Gastroesophageal sphincter (tissue), 4 donors: ENCODE measurements at regions not wholly inside any gene's neighbourhood (a gene's known extent, or its start where the extent isn't known, plus 50 kb on each side); places are given as distances from the start of the nearest gene placed in this dataset.

Experiments
- ATAC-seq: fragments of 150-250 bp; one replicate; pipeline ENCODE4 v1.9.1; 2016; ENCODE audit warnings: mild to moderate bottlenecking, moderate library complexity
- H3K27ac ChIP-seq, 4 donors: fragments of 200-600 bp; sonication (generic) in 3 of 4; 1 replicate in 3 of 4; 2 replicates in 1 of 4; pipeline ENCODE4 v1.5.1; 2016 to 2019
- H3K27me3 ChIP-seq: fragments of 200-600 bp; sonication (generic); one replicate; pipeline ENCODE4 v1.5.1; 2019
- H3K36me3 ChIP-seq, 2 donors: fragments of 200-600 bp; sonication (generic); one replicate each; pipeline ENCODE4 v1.5.1; 2019; ENCODE audit warnings: control low read depth in 1 of 2
- H3K4me1 ChIP-seq, 3 donors: fragments of 200-600 bp; sonication (generic); 1 replicate in 2 of 3; 2 replicates in 1 of 3; pipeline ENCODE4 v1.5.1; 2016 to 2019; ENCODE audit warnings: control low read depth in 2 of 3
- H3K4me3 ChIP-seq, 2 donors: fragments of 200-600 bp; sonication (generic); one replicate each; pipeline ENCODE4 v1.5.1; 2019; ENCODE audit warnings: mild to moderate bottlenecking in 1 of 2, moderate library complexity in 1 of 2
- H3K9me3 ChIP-seq, 3 donors: fragments of 200-600 bp; sonication (generic); one replicate each; pipeline ENCODE4 v1.5.1; 2017 to 2019; ENCODE audit warnings: control low read depth in 2 of 3
- EP300 ChIP-seq: sonication (generic); formaldehyde crosslinking; IDR thresholded peaks from one replicate; pipeline ENCODE4 v1.6.1; 2017; ENCODE audit warnings: antibody characterized with exemption, mild to moderate bottlenecking
- POLR2A ChIP-seq, 2 donors: fragments of 450-650 bp; IDR thresholded peaks; one replicate each; pipeline ENCODE4 v1.6.1; 2017; ENCODE audit warnings: antibody characterized with exemption in 2 of 2, mild to moderate bottlenecking in 2 of 2, moderate library complexity in 1 of 2
- POLR2AphosphoS5 ChIP-seq: sonication (generic); formaldehyde crosslinking; IDR thresholded peaks from one replicate; pipeline ENCODE4 v1.6.1; 2017; ENCODE audit warnings: antibody characterized with exemption
- WGBS, 2 donors: methylation state at CpG; one replicate each; pipeline ENCODE4 v1.1.5; 2018; ENCODE audit warnings: low coverage in 1 of 2; 5-methylcytosine and 5-hydroxymethylcytosine counted together
- TF ChIP-seq, protein P1 (sequence below), 4 experiments: fragments of 200-600 bp in 2 of 4; fragments of 450-650 bp in 2 of 4; sonication (generic) in 1 of 4; IDR thresholded peaks; one replicate each; pipeline ENCODE4 v1.5.1; 2017 to 2019; ENCODE audit warnings: antibody characterized with exemption in 4 of 4, mild to moderate bottlenecking in 2 of 4, moderate library complexity in 2 of 4

DNA sequence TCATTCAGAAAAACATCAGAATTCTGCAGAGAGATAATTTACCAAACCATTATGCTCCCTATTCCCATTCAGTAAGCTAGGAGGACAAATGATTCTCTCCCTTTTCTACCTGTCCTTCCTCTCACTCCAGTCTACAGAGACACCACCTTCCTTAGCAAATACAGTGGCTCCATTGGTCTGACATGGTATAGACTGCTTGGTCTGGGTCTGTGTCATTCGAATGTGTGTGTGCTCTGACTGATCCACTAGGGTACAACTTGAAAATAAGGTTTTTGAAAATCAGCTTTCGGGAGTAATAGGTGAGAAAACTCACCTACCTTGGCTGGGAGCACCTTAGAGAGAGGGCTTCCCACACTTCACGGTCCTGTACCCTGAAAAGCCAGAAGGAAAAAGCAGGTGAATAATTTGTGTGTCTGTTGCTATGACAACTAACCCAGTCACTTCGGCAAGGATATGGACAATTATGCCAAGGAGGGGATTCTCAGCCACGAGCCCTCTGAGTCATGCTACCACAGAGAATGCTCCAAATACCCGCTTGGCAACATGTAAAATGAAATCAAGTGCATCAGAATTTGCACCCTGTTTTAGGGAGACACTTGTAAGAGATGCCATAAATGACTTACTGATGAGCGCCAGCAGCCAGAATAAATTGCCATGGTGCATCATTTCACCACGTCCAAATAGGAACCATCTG, 114.5 kb upstream of the PRKCQ start:
- Histone ChIP-seq H3K4me3 (no peak overlapping the region), H3K27ac (no peak overlapping the region), H3K27me3 (no peaks in the 10 kb centered on the region), H3K9me3 (no peaks in the 10 kb centered on the region), H3K36me3 (no peaks in the 10 kb centered on the region), H3K4me1 (no peaks in the 10 kb centered on the region)
- no peak for ATAC-seq
- TF ChIP-seq, protein P1, sequence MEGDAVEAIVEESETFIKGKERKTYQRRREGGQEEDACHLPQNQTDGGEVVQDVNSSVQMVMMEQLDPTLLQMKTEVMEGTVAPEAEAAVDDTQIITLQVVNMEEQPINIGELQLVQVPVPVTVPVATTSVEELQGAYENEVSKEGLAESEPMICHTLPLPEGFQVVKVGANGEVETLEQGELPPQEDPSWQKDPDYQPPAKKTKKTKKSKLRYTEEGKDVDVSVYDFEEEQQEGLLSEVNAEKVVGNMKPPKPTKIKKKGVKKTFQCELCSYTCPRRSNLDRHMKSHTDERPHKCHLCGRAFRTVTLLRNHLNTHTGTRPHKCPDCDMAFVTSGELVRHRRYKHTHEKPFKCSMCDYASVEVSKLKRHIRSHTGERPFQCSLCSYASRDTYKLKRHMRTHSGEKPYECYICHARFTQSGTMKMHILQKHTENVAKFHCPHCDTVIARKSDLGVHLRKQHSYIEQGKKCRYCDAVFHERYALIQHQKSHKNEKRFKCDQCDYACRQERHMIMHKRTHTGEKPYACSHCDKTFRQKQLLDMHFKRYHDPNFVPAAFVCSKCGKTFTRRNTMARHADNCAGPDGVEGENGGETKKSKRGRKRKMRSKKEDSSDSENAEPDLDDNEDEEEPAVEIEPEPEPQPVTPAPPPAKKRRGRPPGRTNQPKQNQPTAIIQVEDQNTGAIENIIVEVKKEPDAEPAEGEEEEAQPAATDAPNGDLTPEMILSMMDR (IDR thresholded peaks at IDR 0.05), result no peak
- TF ChIP-seq POLR2AphosphoS5 (no peak), EP300 (no peak), POLR2A (IDR thresholded peaks at IDR 0.05) (no peak)
- 84 to 93% methylated on average over 5 to 7 of the region's 8 CpGs for WGBS, 2 donors

DNA sequence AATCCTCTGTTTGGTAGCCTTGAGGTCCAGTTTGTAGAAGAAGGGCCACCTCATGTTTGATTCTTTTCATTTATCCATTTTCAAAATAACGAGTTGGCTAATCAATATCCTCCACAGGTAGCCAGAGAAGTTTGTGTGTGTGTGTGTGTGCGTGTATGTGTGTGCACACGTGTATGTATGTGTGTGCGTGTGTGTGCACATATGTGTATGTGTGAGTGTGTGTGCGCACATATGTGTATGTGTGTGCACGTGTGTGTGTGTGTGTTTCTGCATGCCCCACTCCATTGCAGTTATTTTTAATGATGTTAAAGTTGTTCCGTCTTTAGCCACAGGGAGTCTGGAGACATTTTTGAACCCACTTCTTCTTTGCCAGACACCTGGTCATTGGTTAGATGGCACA, 112.8 kb upstream of the PRKCQ start:
- no peak for ATAC-seq
- Histone ChIP-seq H3K27me3 (peaks cover 2% of the 10 kb centered on the region), H3K9me3 (no peaks in the 10 kb centered on the region), H3K27ac (no peak overlapping the region), H3K4me3 (no peak overlapping the region), H3K36me3 (no peaks in the 10 kb centered on the region), H3K4me1 (no peaks in the 10 kb centered on the region)
- TF ChIP-seq EP300 (no peak), POLR2AphosphoS5 (no peak), POLR2A (IDR thresholded peaks at IDR 0.05) (no peak)
- TF ChIP-seq, protein P1 (IDR thresholded peaks at IDR 0.05), result no peak
- WGBS, 2 donors, result 75 to 87% methylated on average over 6 to 7 of the region's 7 CpGs

DNA sequence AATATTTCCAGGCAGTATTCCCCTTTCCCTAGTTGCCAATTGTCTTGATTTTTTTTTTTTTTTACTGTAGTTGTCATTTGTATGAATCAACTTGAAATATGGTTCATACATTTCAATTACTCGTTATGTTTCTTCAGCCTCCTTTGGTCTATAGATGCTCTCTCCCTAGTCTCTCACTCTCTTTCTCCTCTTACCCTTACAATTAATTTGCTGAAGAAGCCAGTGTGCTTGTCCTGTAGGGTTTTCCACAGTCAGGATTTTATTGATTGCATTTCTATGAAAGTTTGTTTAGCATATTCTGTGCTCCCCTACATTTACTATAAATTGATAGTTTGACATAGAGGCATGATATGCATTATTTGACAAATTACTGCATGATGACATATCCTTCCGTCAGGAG, 112.0 kb upstream of the PRKCQ start:
- H3K4me3 ChIP-seq, result no peak overlapping the region
- WGBS, 2 donors, result 42 to 80% methylated on average over 1 to 2 of the region's 2 CpGs
- no peaks in the 10 kb centered on the region for H3K9me3 ChIP-seq
- TF ChIP-seq EP300 (no peak), POLR2A (IDR thresholded peaks at IDR 0.05) (no peak), POLR2AphosphoS5 (no peak)
- TF ChIP-seq, protein P1 (IDR thresholded peaks at IDR 0.05), result no peak
- ATAC-seq, result no peak
- H3K36me3 ChIP-seq, result no peaks in the 10 kb centered on the region
- H3K27ac ChIP-seq, result no peak overlapping the region
- H3K4me1 ChIP-seq, result no peaks in the 10 kb centered on the region
- H3K27me3 ChIP-seq, result peaks cover 7% of the 10 kb centered on the region

DNA sequence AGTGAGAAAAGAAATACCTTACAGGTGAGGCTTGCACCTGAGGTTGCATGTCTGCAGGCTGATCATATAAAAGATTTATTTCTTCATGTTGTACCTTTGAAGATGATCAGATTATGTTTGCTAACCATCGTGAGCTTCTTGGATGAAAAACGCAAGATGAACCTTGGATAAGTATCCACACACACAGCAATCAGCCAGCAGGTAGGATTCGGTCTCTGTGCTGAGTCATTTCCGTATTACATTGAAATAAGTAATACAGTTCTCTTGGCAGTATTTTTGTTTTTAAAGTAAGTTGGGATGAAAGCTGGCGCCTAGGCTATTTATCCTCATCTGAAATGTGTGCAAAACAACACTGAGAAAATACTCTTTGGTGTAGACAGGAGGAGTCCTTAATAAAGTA, 109.0 kb upstream of the PRKCQ start:
- no peak for TF ChIP-seq POLR2AphosphoS5
- no peak for TF ChIP-seq EP300
- TF ChIP-seq, protein P1 (IDR thresholded peaks at IDR 0.05), result no peak
- TF ChIP-seq POLR2A (IDR thresholded peaks at IDR 0.05), result no peak
- Histone ChIP-seq H3K9me3 (no peaks in the 10 kb centered on the region), H3K27ac (no peak overlapping the region), H3K4me3 (no peak overlapping the region), H3K27me3 (peaks cover 7% of the 10 kb centered on the region), H3K36me3 (no peaks in the 10 kb centered on the region), H3K4me1 (no peaks in the 10 kb centered on the region)
- no peak for ATAC-seq
- WGBS, 2 donors, result 83 to 100% methylated on average over 2 to 5 of the region's 5 CpGs

DNA sequence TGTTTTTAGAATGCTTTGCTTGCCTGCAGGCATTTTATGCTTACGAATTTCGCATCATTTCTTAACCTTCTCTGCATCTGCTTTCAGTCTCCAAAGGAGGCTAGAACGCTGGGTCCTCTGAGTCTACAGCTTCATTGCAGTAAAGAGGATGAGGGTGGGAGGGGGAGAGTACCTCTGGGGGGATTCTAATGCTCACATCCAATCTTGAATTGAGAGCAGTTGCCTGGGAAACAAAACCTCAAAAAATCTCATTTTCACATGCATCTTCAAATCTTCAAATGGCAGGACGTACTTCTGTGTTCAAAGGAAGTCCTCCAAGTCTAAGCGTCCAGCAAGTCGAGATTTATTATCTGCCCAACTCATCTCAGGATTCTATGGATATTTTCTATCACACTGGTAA, 100.7 kb upstream of the PRKCQ start:
- Histone ChIP-seq H3K36me3 (no peaks in the 10 kb centered on the region), H3K27ac (no peak overlapping the region), H3K9me3 (peaks cover 0 to 6% (median 0%) of the 10 kb centered on the region in 3 donors), H3K4me3 (no peak overlapping the region), H3K4me1 (no peaks in the 10 kb centered on the region), H3K27me3 (peaks cover 3% of the 10 kb centered on the region)
- TF ChIP-seq EP300 (no peak), POLR2AphosphoS5 (no peak), POLR2A (IDR thresholded peaks at IDR 0.05) (no peak)
- TF ChIP-seq, protein P1 (IDR thresholded peaks at IDR 0.05), result no peak
- WGBS, 2 donors, result 59 to 100% methylated on average over 1 to 6 of the region's 6 CpGs
- ATAC-seq, result no peak
